Head of caudate nucleus (tissue), 42 donors: ENCODE measurements at regions not wholly inside any gene's neighbourhood (a gene's known extent, or its start where the extent isn't known, plus 50 kb on each side); places are given as distances from the start of the nearest gene placed in this dataset.

Experiments used
- DNase-seq, 42 donors: peaks; one replicate each; pipeline versions ENCODE4 v3.0.0 to v3.0.0-alpha.2; 2020 to 2021; ENCODE audit warnings: mixed read lengths in 7 of 42
- intact Hi-C: fragments of 100-400 bp; cut with DNase I; formaldehyde crosslinking; loops from one replicate; pipeline ENCODE4 v1.15.0; 2022

GRCh38 chr14:101364503-101365328, 196.6 kb upstream of the DIO3 start:
- peak in 1 of 42 donors; percentile 7 for DNase-seq

GRCh38 chr14:101365329-101366158, 195.8 kb upstream of the DIO3 start:
- intact Hi-C loops: no loop called here
- DNase-seq: peak in 1 of 42 donors; percentile 3

More at GRCh38 chr14:101364503-101365328, 196.6 kb upstream of the DIO3 start:
- intact Hi-C loops: no loop called here

- DNase-seq: peak in 2 of 42 donors; percentile 6 to 22
- intact Hi-C loops: no loop called here
Observed at GRCh38 chr14:101367421-101368261, 193.7 kb upstream of the DIO3 start.

- peak in 1 of 42 donors; percentile 2 for DNase-seq
- intact Hi-C loops: no loop called here
Observed at GRCh38 chr14:101368629-101369028, 192.7 kb upstream of the DIO3 start.

GRCh38 chr14:101369194-101369915, 191.9 kb upstream of the DIO3 start:
- DNase-seq: peak in 6 of 42 donors; percentile 11 to 48 (median 20)
- intact Hi-C loops: no loop called here

GRCh38 chr14:101369916-101370592, 191.2 kb upstream of the DIO3 start:
- peak in 1 of 42 donors; percentile 3 for DNase-seq
- intact Hi-C loops: no loop called here

GRCh38 chr14:101370593-101371569, 190.4 kb upstream of the DIO3 start:
- intact Hi-C loops: no loop called here
- DNase-seq: peak in 2 of 42 donors; percentile 6 to 25

- intact Hi-C loops: no loop called here
- peak in 2 of 42 donors; percentile 4 to 19 for DNase-seq
Observed at GRCh38 chr14:101371799-101372793, 189.2 kb upstream of the DIO3 start.

GRCh38 chr14:101372894-101373620, 188.2 kb upstream of the DIO3 start:
- intact Hi-C loops: no loop called here
- peak in 1 of 42 donors; percentile 3 for DNase-seq

- peak in 1 of 42 donors; percentile 3 for DNase-seq
- intact Hi-C loops: no loop called here
Observed at GRCh38 chr14:101373690-101374295, 187.5 kb upstream of the DIO3 start.

GRCh38 chr14:101374373-101375338, 186.6 kb upstream of the DIO3 start:
- DNase-seq: peak in 1 of 42 donors; percentile 2
- intact Hi-C loops: no loop called here

GRCh38 chr14:101377069-101377468, 184.2 kb upstream of the DIO3 start:
- intact Hi-C loops: no loop called here
- peak in 1 of 42 donors; percentile 3 for DNase-seq

- intact Hi-C loops: no loop called here
- no peak for DNase-seq
Observed at GRCh38 chr14:101379842-101380241, 181.5 kb upstream of the DIO3 start.
